Right lobe of liver (tissue), 6 donors: ENCODE measurements at regions not wholly inside any gene's neighbourhood (a gene's known extent, or its start where the extent isn't known, plus 50 kb on each side); places are given as distances from the start of the nearest gene placed in this dataset.

ENCODE experiments used
- ATAC-seq, 4 donors: fragments of 200-7000 bp; cut with Tn5 transposase; one replicate each; pipeline ENCODE4 v1.9.1; 2020; ENCODE audit warnings: mild to moderate bottlenecking in 4 of 4, moderate library complexity in 4 of 4
- DNase-seq, 3 donors: peaks; one replicate each; pipeline ENCODE4 v3.0.0-alpha.2; 2020
- H3K27ac ChIP-seq, 3 donors: fragments of 200-600 bp; one replicate each; pipeline ENCODE4 v1.8.0; 2022
- H3K27me3 ChIP-seq, 2 donors: fragments of 200-600 bp; one replicate each; pipeline ENCODE4 v1.8.0; 2022
- H3K36me3 ChIP-seq, 4 donors: fragments of 200-600 bp; sonication (generic) in 1 of 4; one replicate each; pipeline versions ENCODE4 v1.5.1 to v1.8.0; 2017 to 2022; ENCODE audit warnings: control low read depth in 1 of 4
- H3K4me1 ChIP-seq, 4 donors: fragments of 200-600 bp; sonication (generic) in 1 of 4; one replicate each; pipeline versions ENCODE4 v1.5.1 to v1.8.0; 2017 to 2022; ENCODE audit warnings: control low read depth in 1 of 4
- H3K4me3 ChIP-seq, 3 donors: fragments of 200-600 bp; one replicate each; pipeline ENCODE4 v1.8.0; 2022
- H3K9me3 ChIP-seq, 4 donors: fragments of 200-600 bp; sonication (generic) in 1 of 4; one replicate each; pipeline versions ENCODE4 v1.5.1 to v1.8.0; 2017 to 2022; ENCODE audit warnings: control low read depth in 1 of 4
- CTCF ChIP-seq, 4 donors: fragments of 200-600 bp in 3 of 4; fragments of 450-650 bp in 1 of 4; IDR thresholded peaks; one replicate each; pipeline versions ENCODE4 v1.5.1 to v1.8.0; 2016 to 2022; ENCODE audit warnings: antibody characterized with exemption in 4 of 4, mild to moderate bottlenecking in 2 of 4
- POLR2A ChIP-seq: fragments of 450-650 bp; IDR thresholded peaks from one replicate; pipeline ENCODE4 v1.6.1; 2017; ENCODE audit warnings: antibody characterized with exemption, mild to moderate bottlenecking
- WGBS: methylation state at CpG from one replicate; pipeline ENCODE4 v1.1.6; 2018; ENCODE audit warnings: low coverage, low lambda C conversion rate; ENCODE audit not compliant: insufficient coverage; ENCODE audit errors: missing lambda C conversion rate; 5-methylcytosine and 5-hydroxymethylcytosine counted together
- intact Hi-C, 2 donors: fragments of 100-400 bp; cut with DNase I; formaldehyde crosslinking; loops; one replicate each; pipeline versions ENCODE4 v1.11.2 to v1.14.1; 2022
- donor health status: DM: no; HTN: yes; CAD: no.
- donor health status: DM: no; HTN: no; CAD: no.
- donor health status: DM: no; HTN: no; CAD: no.
- donor health status: DM: no; HTN: yes; CAD: no.
- donor health status: DM: no; HTN: yes; CAD: no.

GRCh38 chr16:5736209-5736930 is 638.8 kb upstream of the EEF2KMT start:
- H3K27me3 ChIP-seq, result no peaks in the 10 kb centered on the region
- no peak overlapping the region for H3K27ac ChIP-seq
- intact Hi-C loops, result no loop called here
- H3K36me3 ChIP-seq, result no peaks in the 10 kb centered on the region
- ATAC-seq (no peak), DNase-seq (no peak)
- H3K4me1 ChIP-seq, result no peaks in the 10 kb centered on the region
- H3K4me3 ChIP-seq, result no peak overlapping the region
- TF ChIP-seq CTCF (IDR thresholded peaks at IDR 0.05), result no peak
- TF ChIP-seq POLR2A, result no peak
- no peaks in the 10 kb centered on the region for H3K9me3 ChIP-seq
- 27% methylated on average over 12 of the region's 13 CpGs for WGBS

GRCh38 chr16:5735444-5735843 is 637.8 kb upstream of the EEF2KMT start:
- WGBS, result 72% methylated on average over 12 of the region's 12 CpGs
- TF ChIP-seq CTCF (IDR thresholded peaks at IDR 0.05) (no peak), POLR2A (no peak)
- no peaks in the 10 kb centered on the region for H3K36me3 ChIP-seq
- ATAC-seq, result no peak
- H3K4me1 ChIP-seq, result no peaks in the 10 kb centered on the region
- H3K9me3 ChIP-seq, result no peaks in the 10 kb centered on the region
- no peak for DNase-seq
- no peak overlapping the region for H3K27ac ChIP-seq
- intact Hi-C loops, result no loop called here
- no peaks in the 10 kb centered on the region for H3K27me3 ChIP-seq
- no peak overlapping the region for H3K4me3 ChIP-seq

GRCh38 chr16:5730783-5731182 is 633.2 kb upstream of the EEF2KMT start:
- no peak for ATAC-seq
- no peaks in the 10 kb centered on the region for H3K27me3 ChIP-seq
- no peak overlapping the region for H3K4me3 ChIP-seq
- TF ChIP-seq POLR2A (no peak), CTCF (IDR thresholded peaks at IDR 0.05) (no peak)
- H3K27ac ChIP-seq, result no peak overlapping the region
- WGBS, result 85% methylated on average over 4 of the region's 4 CpGs
- no peaks in the 10 kb centered on the region for H3K36me3 ChIP-seq
- no peaks in the 10 kb centered on the region for H3K4me1 ChIP-seq
- intact Hi-C loops, result no loop called here
- no peak for DNase-seq
- H3K9me3 ChIP-seq, result no peaks in the 10 kb centered on the region

GRCh38 chr16:5722116-5722619 is 624.6 kb upstream of the EEF2KMT start:
- Histone ChIP-seq H3K27me3 (no peaks in the 10 kb centered on the region), H3K4me1 (no peaks in the 10 kb centered on the region), H3K27ac (no peak overlapping the region), H3K9me3 (no peaks in the 10 kb centered on the region), H3K36me3 (no peaks in the 10 kb centered on the region), H3K4me3 (no peak overlapping the region)
- intact Hi-C loops, result no loop called here
- ATAC-seq (no peak), DNase-seq (no peak)
- TF ChIP-seq CTCF (IDR thresholded peaks at IDR 0.05), result no peak
- TF ChIP-seq POLR2A, result no peak
- 79% methylated on average over 4 of the region's 5 CpGs for WGBS
